HepG2 (cell line): ENCODE measurements at regions not wholly inside any gene's neighbourhood (a gene's known extent, or its start where the extent isn't known, plus 50 kb on each side); places are given as distances from the start of the nearest gene placed in this dataset.

Experiments used
- ATAC-seq: fragments of 200-7000 bp; cut with Tn5 transposase; 3 replicates; pipeline ENCODE4 v1.9.1; 2020; ENCODE audit warnings: mild to moderate bottlenecking, moderate library complexity
- BruUV-seq: library from RNA; stranded (reverse); fragments of 400-500 nt; replicated peaks from 2 replicates; lab custom pipeline; 2021; lab: Mats Ljungman, UMichigan
- CTCF ChIA-PET: fragments of 300-600 bp; formaldehyde crosslinking; extraction: SDS; loops from one replicate; lab custom pipeline; 2021; ENCODE audit warnings: low total read pairs, inconsistent platforms, low intra/inter-chr PET ratio; lab: Yijun Ruan, JAX
- POLR2A ChIA-PET: fragments of 350-600 bp; sonication (Branson Sonifier 250); formaldehyde crosslinking; loops from one replicate; lab custom pipeline; 2020; ENCODE audit warnings: antibody characterized with exemption, inconsistent platforms; lab: Yijun Ruan, JAX
- DNase-seq: peaks from one replicate; pipeline ENCODE4 v3.0.0-alpha.2; 2015; ENCODE audit warnings: low spot score
- FAIRE-seq: peaks from 3 replicates; lab custom pipeline; 2011; peaks lifted over from hg19 to GRCh38; lab: Jason Lieb, UNC
- H2AFZ ChIP-seq: one replicate; pipeline ENCODE4 v1.6.1; 2011; ENCODE audit warnings: low read length, inconsistent platforms
- H3K27ac ChIP-seq: fragments of 300-600 bp; 3 replicates; pipeline ENCODE4 v1.8.0; 2011; ENCODE audit warnings: mixed run types, mild to moderate bottlenecking, mixed read lengths, low read length, inconsistent platforms; ENCODE audit not compliant: insufficient read depth; ENCODE audit errors: extremely low read length
- H3K27me3 ChIP-seq, 2 experiments: fragments of 200-600 bp in 1 of 2; 2 replicates in 1 of 2; 3 replicates in 1 of 2; pipeline versions ENCODE4 v1.6.0 to v1.8.0; 2011; ENCODE audit warnings: low read length in 2 of 2, mild to moderate bottlenecking in 2 of 2, moderate library complexity in 2 of 2, inconsistent platforms in 1 of 2; ENCODE audit not compliant: insufficient read depth in 2 of 2, control insufficient read depth in 1 of 2
- H3K36me3 ChIP-seq, 2 experiments: fragments of 200-600 bp in 1 of 2; replicated peaks in 1 of 2; 2 replicates in 1 of 2; 3 replicates in 1 of 2; pipeline versions ENCODE4 v1.5.1 to v1.8.0; 2011; ENCODE audit warnings: low read length in 2 of 2, inconsistent platforms in 1 of 2; ENCODE audit not compliant: insufficient read depth in 2 of 2, control insufficient read depth in 1 of 2
- H3K4me1 ChIP-seq: 2 replicates; pipeline ENCODE4 v1.5.1; 2012; ENCODE audit warnings: low read length, inconsistent platforms; ENCODE audit not compliant: insufficient read depth
- H3K4me2 ChIP-seq: 2 replicates; pipeline ENCODE4 v1.6.0; 2011; ENCODE audit warnings: low read depth, low read length, inconsistent platforms
- H3K4me3 ChIP-seq, 3 experiments: fragments of 200-600 bp in 1 of 3; sonication (generic), shearing (Covaris generic) in 1 of 3; replicated peaks in 1 of 3; 2 replicates each; pipeline ENCODE4 v1.5.1; 2011 to 2016; ENCODE audit warnings: low read length in 3 of 3, inconsistent platforms in 2 of 3, low read depth in 2 of 3, mild to moderate bottlenecking in 2 of 3, control low read depth in 1 of 3, mixed read lengths in 1 of 3; ENCODE audit not compliant: insufficient read depth in 1 of 3
- H3K79me2 ChIP-seq: one replicate; pipeline ENCODE4 v1.6.1; 2011; ENCODE audit warnings: low read length, inconsistent platforms; ENCODE audit not compliant: insufficient read depth
- H3K9ac ChIP-seq: 2 replicates; pipeline ENCODE4 v1.6.0; 2011; ENCODE audit warnings: mild to moderate bottlenecking, low read depth, low read length, inconsistent platforms; ENCODE audit not compliant: insufficient read depth
- H3K9me3 ChIP-seq: 2 replicates; pipeline ENCODE4 v1.5.1; 2012; ENCODE audit warnings: mild to moderate bottlenecking, low read length
- H4K20me1 ChIP-seq: 2 replicates; pipeline ENCODE4 v1.6.0; 2011; ENCODE audit warnings: inconsistent platforms, mild to moderate bottlenecking, low read length, moderate library complexity; ENCODE audit not compliant: insufficient read depth
- ELF4 ChIP-seq: sonication (generic); formaldehyde crosslinking; IDR thresholded peaks from 2 replicates; pipeline ENCODE4 v1.5.0; 2020; ENCODE audit warnings: missing genetic modification reagents, mild to moderate bottlenecking, moderate library complexity, borderline replicate concordance
- NFATC3 ChIP-seq: sonication (generic); formaldehyde crosslinking; IDR thresholded peaks from 2 replicates; pipeline ENCODE4 v1.5.1; 2020; ENCODE audit warnings: mild to moderate bottlenecking, missing genetic modification reagents
- NFIC ChIP-seq: IDR thresholded peaks from 2 replicates; pipeline ENCODE4 v1.6.1; 2012; ENCODE audit warnings: mild to moderate bottlenecking, low read length, inconsistent platforms
- PAWR ChIP-seq: sonication (generic); formaldehyde crosslinking; IDR thresholded peaks from 2 replicates; pipeline ENCODE4 v1.4.0; 2020; ENCODE audit warnings: missing genetic modification reagents, mild to moderate bottlenecking, borderline replicate concordance
- POLR2A ChIP-seq, 2 experiments: IDR thresholded peaks; 2 replicates each; pipeline ENCODE4 v1.6.1; 2011; ENCODE audit warnings: low read depth in 2 of 2, low read length in 2 of 2, mild to moderate bottlenecking in 1 of 2, moderate library complexity in 1 of 2; ENCODE audit not compliant: insufficient read depth in 1 of 2
- TCF12 ChIP-seq, 2 experiments: fragments of 450-650 bp in 1 of 2; sonication (generic) in 1 of 2; formaldehyde crosslinking in 1 of 2; IDR thresholded peaks; 2 replicates each; pipeline versions ENCODE4 v1.6.1 to v1.8.0; 2017 to 2022; ENCODE audit warnings: antibody characterized with exemption in 1 of 2, mild to moderate bottlenecking in 1 of 2, missing genetic modification reagents in 1 of 2, moderate library complexity in 1 of 2
- U2AF2 ChIP-seq: fragments of 200-400 bp; formaldehyde crosslinking; IDR thresholded peaks from 2 replicates; pipeline ENCODE4 v1.6.1; 2017; ENCODE audit warnings: low read depth, mild to moderate bottlenecking, low read length
- ZNF263 ChIP-seq: sonication (generic); formaldehyde crosslinking; IDR thresholded peaks from 2 replicates; pipeline ENCODE4 v1.4.0; 2020; ENCODE audit warnings: missing genetic modification reagents
- ZNF329 ChIP-seq: sonication (generic); formaldehyde crosslinking; IDR thresholded peaks from 2 replicates; pipeline ENCODE4 v1.9.0; 2021; ENCODE audit warnings: low read depth, mild to moderate bottlenecking, missing genetic modification reagents
- ZNF510 ChIP-seq: sonication (generic); formaldehyde crosslinking; IDR thresholded peaks from 2 replicates; pipeline ENCODE4 v1.4.0; 2020; ENCODE audit warnings: low read depth, mild to moderate bottlenecking, missing genetic modification reagents
- ZNF776 ChIP-seq: sonication (generic); formaldehyde crosslinking; IDR thresholded peaks from 2 replicates; pipeline ENCODE4 v1.4.0; 2020; ENCODE audit warnings: mild to moderate bottlenecking, missing genetic modification reagents
- WGBS: methylation state at CpG from one replicate; pipeline ENCODE4 v1.1.6; 2017; ENCODE audit warnings: low lambda C conversion rate; 5-methylcytosine and 5-hydroxymethylcytosine counted together
- in situ Hi-C: cut with HindIII; loops from 2 replicates; pipeline ENCODE4 v1.10.0; 2017; ENCODE audit warnings: low pct_unique_long_range_greater_than_20kb; ENCODE audit not compliant: extremely low pct_ligation_motif_present
- intact Hi-C: fragments of 100-400 bp; cut with micrococcal nuclease; formaldehyde crosslinking; loops from one replicate; pipeline ENCODE4 v1.10.0; 2022; ENCODE audit not compliant: unreplicated experiment
- TF ChIP-seq, protein P1 (sequence below), 2 experiments: IDR thresholded peaks; 2 replicates each; pipeline ENCODE4 v1.6.1; 2011 to 2012; ENCODE audit warnings: low read length in 2 of 2, borderline replicate concordance in 1 of 2, low read depth in 1 of 2, mild to moderate bottlenecking in 1 of 2, moderate library complexity in 1 of 2
- TF ChIP-seq, protein P2 (sequence below): sonication (generic); formaldehyde crosslinking; IDR thresholded peaks from 2 replicates; pipeline ENCODE4 v1.4.0; 2020; ENCODE audit warnings: mild to moderate bottlenecking, missing genetic modification reagents
- TF ChIP-seq, protein P3 (sequence below): sonication (generic); formaldehyde crosslinking; IDR thresholded peaks from 2 replicates; pipeline ENCODE4 v1.4.0; 2020; ENCODE audit warnings: mild to moderate bottlenecking, missing genetic modification reagents
- TF ChIP-seq, protein P4 (sequence below): fragments of 450-650 bp; IDR thresholded peaks from 2 replicates; pipeline ENCODE4 v1.6.1; 2017; ENCODE audit warnings: mild to moderate bottlenecking

DNA sequence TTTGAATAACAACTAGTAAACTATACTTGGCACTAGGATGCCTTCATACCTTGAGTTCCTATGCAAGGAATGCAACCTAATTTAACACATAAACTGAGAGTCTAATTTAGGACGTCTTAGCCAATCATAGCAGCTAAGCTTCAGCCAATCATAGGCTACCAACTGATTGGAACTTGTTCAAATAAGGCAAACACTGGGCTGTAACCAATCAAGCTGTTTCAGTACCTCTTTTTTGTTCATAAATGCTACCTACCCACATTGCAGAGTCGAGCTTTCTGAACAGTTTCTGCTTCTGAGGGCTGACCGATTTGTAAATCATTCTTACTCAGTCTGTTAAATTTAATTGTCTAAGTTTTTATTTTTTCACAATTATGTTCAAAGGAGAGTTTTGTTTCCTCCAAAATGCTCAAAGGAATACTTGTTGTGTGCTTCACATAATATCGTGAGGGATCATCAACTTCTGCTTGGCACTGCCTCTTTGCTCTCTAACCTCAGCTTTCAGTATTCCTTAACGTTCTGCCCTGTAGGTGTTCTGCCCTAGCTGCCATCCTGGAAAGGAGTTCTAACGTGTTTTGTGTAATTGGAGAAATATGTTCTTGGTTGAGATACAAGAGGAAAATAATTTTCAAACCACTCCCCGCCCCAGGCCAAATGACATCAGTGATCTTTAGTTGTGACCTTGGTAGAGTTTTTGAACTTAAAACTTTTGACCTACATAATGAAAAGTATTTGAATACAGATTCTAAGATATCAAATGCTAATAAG, 380.4 kb upstream of the MIS18BP1 start:
- DNase-seq (no peak), FAIRE-seq (no peak), ATAC-seq (no peak)
- H3K27me3 ChIP-seq = no peaks in the 10 kb centered on the region
- no peak overlapping the region for H3K4me2 ChIP-seq
- no peak overlapping the region for H3K4me3 ChIP-seq
- H3K9me3 ChIP-seq = peaks cover 24% of the 10 kb centered on the region
- H2AFZ ChIP-seq = no peak overlapping the region
- intact Hi-C loops = no loop called here
- in situ Hi-C loops = no loop called here
- no peaks in the 10 kb centered on the region for H3K36me3 ChIP-seq
- H3K79me2 ChIP-seq = no peaks in the 10 kb centered on the region
- H4K20me1 ChIP-seq = no peaks in the 10 kb centered on the region
- CTCF ChIA-PET = no interaction called here
- POLR2A ChIA-PET = no interaction called here
- H3K27ac ChIP-seq = no peak overlapping the region
- H3K4me1 ChIP-seq = no peaks in the 10 kb centered on the region
- no peak overlapping the region for H3K9ac ChIP-seq
- no TSS peak for BruUV-seq
- WGBS = 1% methylated on average over 7 of the region's 7 CpGs
- TF ChIP-seq ZNF510 (no peak), PAWR (CRISPR knock-in tag) (no peak), ZNF329 (CRISPR knock-in tag) (no peak), NFATC3 (CRISPR knock-in tag) (no peak), NFIC (no peak), U2AF2 (no peak), TCF12 (IDR thresholded peaks at IDR 0.05) (no peak), TCF12 (CRISPR knock-in tag; IDR thresholded peaks at IDR 0.05) (no peak), ZNF263 (CRISPR knock-in tag) (no peak), POLR2A (IDR thresholded peaks at IDR 0.05; ENCODE audit: insufficient read depth in 1 of 2, low read depth in 2 of 2, low read length in 2 of 2) (no peak), ELF4 (CRISPR knock-in tag) (no peak), ZNF776 (CRISPR knock-in tag) (no peak)
- TF ChIP-seq, protein P1, sequence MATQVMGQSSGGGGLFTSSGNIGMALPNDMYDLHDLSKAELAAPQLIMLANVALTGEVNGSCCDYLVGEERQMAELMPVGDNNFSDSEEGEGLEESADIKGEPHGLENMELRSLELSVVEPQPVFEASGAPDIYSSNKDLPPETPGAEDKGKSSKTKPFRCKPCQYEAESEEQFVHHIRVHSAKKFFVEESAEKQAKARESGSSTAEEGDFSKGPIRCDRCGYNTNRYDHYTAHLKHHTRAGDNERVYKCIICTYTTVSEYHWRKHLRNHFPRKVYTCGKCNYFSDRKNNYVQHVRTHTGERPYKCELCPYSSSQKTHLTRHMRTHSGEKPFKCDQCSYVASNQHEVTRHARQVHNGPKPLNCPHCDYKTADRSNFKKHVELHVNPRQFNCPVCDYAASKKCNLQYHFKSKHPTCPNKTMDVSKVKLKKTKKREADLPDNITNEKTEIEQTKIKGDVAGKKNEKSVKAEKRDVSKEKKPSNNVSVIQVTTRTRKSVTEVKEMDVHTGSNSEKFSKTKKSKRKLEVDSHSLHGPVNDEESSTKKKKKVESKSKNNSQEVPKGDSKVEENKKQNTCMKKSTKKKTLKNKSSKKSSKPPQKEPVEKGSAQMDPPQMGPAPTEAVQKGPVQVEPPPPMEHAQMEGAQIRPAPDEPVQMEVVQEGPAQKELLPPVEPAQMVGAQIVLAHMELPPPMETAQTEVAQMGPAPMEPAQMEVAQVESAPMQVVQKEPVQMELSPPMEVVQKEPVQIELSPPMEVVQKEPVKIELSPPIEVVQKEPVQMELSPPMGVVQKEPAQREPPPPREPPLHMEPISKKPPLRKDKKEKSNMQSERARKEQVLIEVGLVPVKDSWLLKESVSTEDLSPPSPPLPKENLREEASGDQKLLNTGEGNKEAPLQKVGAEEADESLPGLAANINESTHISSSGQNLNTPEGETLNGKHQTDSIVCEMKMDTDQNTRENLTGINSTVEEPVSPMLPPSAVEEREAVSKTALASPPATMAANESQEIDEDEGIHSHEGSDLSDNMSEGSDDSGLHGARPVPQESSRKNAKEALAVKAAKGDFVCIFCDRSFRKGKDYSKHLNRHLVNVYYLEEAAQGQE (IDR thresholded peaks at IDR 0.05; ENCODE audit: borderline replicate concordance in 1 of 2, low read depth in 1 of 2, low read length in 2 of 2) = no peak
- TF ChIP-seq, protein P2, sequence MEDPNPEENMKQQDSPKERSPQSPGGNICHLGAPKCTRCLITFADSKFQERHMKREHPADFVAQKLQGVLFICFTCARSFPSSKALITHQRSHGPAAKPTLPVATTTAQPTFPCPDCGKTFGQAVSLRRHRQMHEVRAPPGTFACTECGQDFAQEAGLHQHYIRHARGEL (CRISPR knock-in tag) = no peak
- TF ChIP-seq, protein P3, sequence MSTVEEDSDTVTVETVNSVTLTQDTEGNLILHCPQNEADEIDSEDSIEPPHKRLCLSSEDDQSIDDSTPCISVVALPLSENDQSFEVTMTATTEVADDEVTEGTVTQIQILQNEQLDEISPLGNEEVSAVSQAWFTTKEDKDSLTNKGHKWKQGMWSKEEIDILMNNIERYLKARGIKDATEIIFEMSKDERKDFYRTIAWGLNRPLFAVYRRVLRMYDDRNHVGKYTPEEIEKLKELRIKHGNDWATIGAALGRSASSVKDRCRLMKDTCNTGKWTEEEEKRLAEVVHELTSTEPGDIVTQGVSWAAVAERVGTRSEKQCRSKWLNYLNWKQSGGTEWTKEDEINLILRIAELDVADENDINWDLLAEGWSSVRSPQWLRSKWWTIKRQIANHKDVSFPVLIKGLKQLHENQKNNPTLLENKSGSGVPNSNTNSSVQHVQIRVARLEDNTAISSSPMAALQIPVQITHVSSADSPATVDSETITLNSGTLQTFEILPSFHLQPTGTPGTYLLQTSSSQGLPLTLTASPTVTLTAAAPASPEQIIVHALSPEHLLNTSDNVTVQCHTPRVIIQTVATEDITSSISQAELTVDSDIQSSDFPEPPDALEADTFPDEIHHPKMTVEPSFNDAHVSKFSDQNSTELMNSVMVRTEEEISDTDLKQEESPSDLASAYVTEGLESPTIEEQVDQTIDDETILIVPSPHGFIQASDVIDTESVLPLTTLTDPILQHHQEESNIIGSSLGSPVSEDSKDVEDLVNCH = no peak
- TF ChIP-seq, protein P4, sequence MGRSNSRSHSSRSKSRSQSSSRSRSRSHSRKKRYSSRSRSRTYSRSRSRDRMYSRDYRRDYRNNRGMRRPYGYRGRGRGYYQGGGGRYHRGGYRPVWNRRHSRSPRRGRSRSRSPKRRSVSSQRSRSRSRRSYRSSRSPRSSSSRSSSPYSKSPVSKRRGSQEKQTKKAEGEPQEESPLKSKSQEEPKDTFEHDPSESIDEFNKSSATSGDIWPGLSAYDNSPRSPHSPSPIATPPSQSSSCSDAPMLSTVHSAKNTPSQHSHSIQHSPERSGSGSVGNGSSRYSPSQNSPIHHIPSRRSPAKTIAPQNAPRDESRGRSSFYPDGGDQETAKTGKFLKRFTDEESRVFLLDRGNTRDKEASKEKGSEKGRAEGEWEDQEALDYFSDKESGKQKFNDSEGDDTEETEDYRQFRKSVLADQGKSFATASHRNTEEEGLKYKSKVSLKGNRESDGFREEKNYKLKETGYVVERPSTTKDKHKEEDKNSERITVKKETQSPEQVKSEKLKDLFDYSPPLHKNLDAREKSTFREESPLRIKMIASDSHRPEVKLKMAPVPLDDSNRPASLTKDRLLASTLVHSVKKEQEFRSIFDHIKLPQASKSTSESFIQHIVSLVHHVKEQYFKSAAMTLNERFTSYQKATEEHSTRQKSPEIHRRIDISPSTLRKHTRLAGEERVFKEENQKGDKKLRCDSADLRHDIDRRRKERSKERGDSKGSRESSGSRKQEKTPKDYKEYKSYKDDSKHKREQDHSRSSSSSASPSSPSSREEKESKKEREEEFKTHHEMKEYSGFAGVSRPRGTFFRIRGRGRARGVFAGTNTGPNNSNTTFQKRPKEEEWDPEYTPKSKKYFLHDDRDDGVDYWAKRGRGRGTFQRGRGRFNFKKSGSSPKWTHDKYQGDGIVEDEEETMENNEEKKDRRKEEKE = no peak
